Kidney (tissue), 13 donors: ENCODE measurements at regions not wholly inside any gene's neighbourhood (a gene's known extent, or its start where the extent isn't known, plus 50 kb on each side); places are given as distances from the start of the nearest gene placed in this dataset.

Source experiments
- DNase-seq, 5 donors: peaks; one replicate each; pipeline ENCODE4 v3.0.0-alpha.2; 2013 to 2020
- FAIRE-seq: peaks from 2 replicates; lab custom pipeline; 2012; peaks lifted over from hg19 to GRCh38; lab: Jason Lieb, UNC
- H3K27ac ChIP-seq, 2 donors: one replicate each; pipeline ENCODE4 v1.7.0; 2013; ENCODE audit warnings: low read depth in 2 of 2, low read length in 2 of 2, inconsistent platforms in 1 of 2
- H3K27me3 ChIP-seq: one replicate; pipeline ENCODE4 v1.7.1; 2013; ENCODE audit warnings: low read length, inconsistent platforms; ENCODE audit not compliant: control insufficient read depth, insufficient read depth
- H3K36me3 ChIP-seq, 3 donors: one replicate each; pipeline versions ENCODE4 v1.7.0 to v1.7.1; 2013; ENCODE audit warnings: low read length in 3 of 3, control low read depth in 1 of 3, inconsistent platforms in 1 of 3; ENCODE audit not compliant: insufficient read depth in 3 of 3, control insufficient read depth in 2 of 3
- H3K4me1 ChIP-seq, 3 donors: one replicate each; pipeline versions ENCODE4 v1.7.0 to v1.7.1; 2013; ENCODE audit warnings: low read length in 3 of 3, inconsistent platforms in 1 of 3, low read depth in 1 of 3; ENCODE audit not compliant: control insufficient read depth in 2 of 3, insufficient read depth in 2 of 3
- H3K4me3 ChIP-seq, 3 donors: one replicate each; pipeline versions ENCODE4 v1.7.0 to v1.8.1; 2013; ENCODE audit warnings: low read length in 3 of 3, control low read depth in 1 of 3, inconsistent platforms in 1 of 3
- H3K9ac ChIP-seq, 3 donors: one replicate each; pipeline versions ENCODE4 v1.7.0 to v1.7.1; 2013; ENCODE audit warnings: low read length in 3 of 3, control low read depth in 1 of 3, inconsistent platforms in 1 of 3
- H3K9me3 ChIP-seq, 3 donors: one replicate each; pipeline versions ENCODE4 v1.7.0 to v1.7.1; 2013; ENCODE audit warnings: low read length in 3 of 3, control low read depth in 1 of 3, inconsistent platforms in 1 of 3; ENCODE audit not compliant: control insufficient read depth in 2 of 3, insufficient read depth in 1 of 3
- CTCF ChIP-seq: IDR thresholded peaks from 3 replicates; pipeline ENCODE4 v1.5.1; 2012; ENCODE audit warnings: mild to moderate bottlenecking, moderate library complexity, borderline replicate concordance; ENCODE audit not compliant: insufficient read depth; ENCODE audit errors: extremely low read depth
- intact Hi-C: fragments of 100-400 bp; cut with DNase I; formaldehyde crosslinking; loops from one replicate; pipeline ENCODE4 v1.11.1; 2022
- donor health status: control.
- donor health status: control.
- donor health status: control.
- donor health status: control.
- donor health status: control.
- donor health status: DM: yes; HTN: yes; CAD: no.
- donor health status: Normal renal cell carcinoma (clear cell type).

- intact Hi-C loops: no loop called here
- no peak for FAIRE-seq
These were observed 75.4 kb upstream of the HDAC4 start for GRCh38 chr2:239476029-239476756.

GRCh38 chr2:239475161-239476028 lies 74.6 kb upstream of the HDAC4 start:
- FAIRE-seq: no peak
- intact Hi-C loops: no loop called here

More at GRCh38 chr2:239476029-239476756, 75.4 kb upstream of the HDAC4 start:
- DNase-seq: peak in 1 of 5 donors; percentile 46
- Histone ChIP-seq H3K27me3 (no peaks in the 10 kb centered on the region), H3K9ac (no peak overlapping the region), H3K27ac (no peak overlapping the region), H3K4me3 (no peak overlapping the region), H3K36me3 (no peaks in the 10 kb centered on the region), H3K4me1 (no peaks in the 10 kb centered on the region), H3K9me3 (no peaks in the 10 kb centered on the region)
- no peak for TF ChIP-seq CTCF

GRCh38 chr2:239473211-239473805 lies 72.5 kb upstream of the HDAC4 start:
- Histone ChIP-seq H3K27me3 (no peaks in the 10 kb centered on the region), H3K9ac (no peak overlapping the region), H3K9me3 (no peaks in the 10 kb centered on the region), H3K4me3 (no peak overlapping the region), H3K4me1 (no peaks in the 10 kb centered on the region), H3K36me3 (no peaks in the 10 kb centered on the region), H3K27ac (no peak overlapping the region)
- DNase-seq (peak in 2 of 5 donors; percentile 13 to 36), FAIRE-seq (no peak)
- TF ChIP-seq CTCF: no peak
- intact Hi-C loops: no loop called here

More at GRCh38 chr2:239475161-239476028, 74.6 kb upstream of the HDAC4 start:
- Histone ChIP-seq H3K4me1 (no peaks in the 10 kb centered on the region), H3K4me3 (no peak overlapping the region), H3K27ac (no peak overlapping the region), H3K27me3 (no peaks in the 10 kb centered on the region), H3K36me3 (no peaks in the 10 kb centered on the region), H3K9me3 (no peaks in the 10 kb centered on the region), H3K9ac (no peak overlapping the region)
- DNase-seq: peak in 1 of 5 donors; percentile 54
- TF ChIP-seq CTCF: no peak
